ENCODE measurements at regions not wholly inside any gene's neighbourhood (a gene's known extent, or its start where the extent isn't known, plus 50 kb on each side); places are given as distances from the start of the nearest gene placed in this dataset.

GRCh38 chr3:99544786-99545281, 93.6 kb upstream of the COL8A1 start:
- DNase-seq (ENCODE audit: low read depth): no peak
- no peak for TF ChIP-seq CTCF (IDR thresholded peaks at IDR 0.05; ENCODE audit: control insufficient read depth, insufficient read depth, low read depth, low read length, missing control alignments)
- H3K4me3 ChIP-seq (ENCODE audit: control insufficient read depth, low read depth, low read length): no peak overlapping the region

GRCh38 chr3:99543796-99544195, 94.6 kb upstream of the COL8A1 start:
- H3K4me3 ChIP-seq (ENCODE audit: control insufficient read depth, low read depth, low read length): no peak overlapping the region
- DNase-seq (ENCODE audit: low read depth): no peak
- no peak for TF ChIP-seq CTCF (IDR thresholded peaks at IDR 0.05; ENCODE audit: control insufficient read depth, insufficient read depth, low read depth, low read length, missing control alignments)

GRCh38 chr3:99542767-99543518, 95.5 kb upstream of the COL8A1 start:
- H3K4me3 ChIP-seq (ENCODE audit: control insufficient read depth, low read depth, low read length): no peak overlapping the region
- TF ChIP-seq CTCF (IDR thresholded peaks at IDR 0.05; ENCODE audit: control insufficient read depth, insufficient read depth, low read depth, low read length, missing control alignments): no peak
- DNase-seq (ENCODE audit: low read depth): no peak

- no peak for DNase-seq (ENCODE audit: low read depth)
- no peak overlapping the region for H3K4me3 ChIP-seq (ENCODE audit: control insufficient read depth, low read depth, low read length)
- no peak for TF ChIP-seq CTCF (IDR thresholded peaks at IDR 0.05; ENCODE audit: control insufficient read depth, insufficient read depth, low read depth, low read length, missing control alignments)
Observed at GRCh38 chr3:99541181-99541580, 97.2 kb upstream of the COL8A1 start.

GRCh38 chr3:99537416-99537815, 101.0 kb upstream of the COL8A1 start:
- TF ChIP-seq CTCF (IDR thresholded peaks at IDR 0.05; ENCODE audit: control insufficient read depth, insufficient read depth, low read depth, low read length, missing control alignments): no peak
- no peak overlapping the region for H3K4me3 ChIP-seq (ENCODE audit: control insufficient read depth, low read depth, low read length)
- no peak for DNase-seq (ENCODE audit: low read depth)

- no peak for TF ChIP-seq CTCF (IDR thresholded peaks at IDR 0.05; ENCODE audit: control insufficient read depth, insufficient read depth, low read depth, low read length, missing control alignments)
- no peak for DNase-seq (ENCODE audit: low read depth)
- no peak overlapping the region for H3K4me3 ChIP-seq (ENCODE audit: control insufficient read depth, low read depth, low read length)
Observed at GRCh38 chr3:99536555-99537314, 101.7 kb upstream of the COL8A1 start.

All from AG09309 (cell line).